RWPE1 (cell line): ENCODE measurements at regions not wholly inside any gene's neighbourhood (a gene's known extent, or its start where the extent isn't known, plus 50 kb on each side); places are given as distances from the start of the nearest gene placed in this dataset.

Experiments
- CTCF ChIA-PET: fragments of 350-600 bp; sonication (Branson Sonifier 250); formaldehyde crosslinking; extraction: SDS; loops from one replicate; lab custom pipeline; 2021; lab: Yijun Ruan, JAX
- POLR2A ChIA-PET: fragments of 400-600 bp; formaldehyde crosslinking; extraction: SDS; loops from one replicate; lab custom pipeline; 2020; ENCODE audit warnings: antibody characterized with exemption; ENCODE audit not compliant: low non-redundant PET; lab: Yijun Ruan, JAX
- DNase-seq: peaks from one replicate; pipeline ENCODE4 v3.0.0; 2012; ENCODE audit warnings: low spot score
- H3K27ac ChIP-seq: fragments of 450-650 bp; 2 replicates; pipeline ENCODE4 v1.5.1; 2017
- TF ChIP-seq, protein P1 (sequence below): fragments of 450-650 bp; conservative IDR thresholded peaks from 2 replicates; pipeline ENCODE4 v1.5.1; 2017; ENCODE audit warnings: low read depth, mild to moderate bottlenecking

DNA sequence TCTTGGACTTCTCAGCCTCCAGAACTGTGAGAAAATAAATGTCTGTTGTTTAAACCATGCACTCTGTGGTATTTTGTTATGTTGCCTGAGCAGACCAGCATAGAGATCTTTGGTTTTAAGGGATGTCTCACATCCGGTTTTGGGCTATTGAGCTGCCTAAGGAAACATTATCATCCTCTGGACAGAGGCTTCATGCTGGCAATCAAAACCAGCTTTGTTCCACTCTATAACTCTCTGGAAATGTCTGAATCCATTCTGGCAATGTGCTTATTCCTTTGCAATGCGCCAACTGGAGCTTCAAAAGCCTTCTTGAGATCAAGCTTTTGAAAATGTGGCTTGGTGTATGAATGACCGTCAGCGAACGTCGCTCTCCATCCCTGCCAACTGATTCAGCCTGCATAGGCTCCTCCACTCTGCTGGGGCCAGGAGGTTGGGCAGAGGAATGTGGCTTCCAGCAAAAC, 183.6 kb upstream of the MGAT5 start:
- H3K27ac ChIP-seq = no peak overlapping the region
- TF ChIP-seq, protein P1, sequence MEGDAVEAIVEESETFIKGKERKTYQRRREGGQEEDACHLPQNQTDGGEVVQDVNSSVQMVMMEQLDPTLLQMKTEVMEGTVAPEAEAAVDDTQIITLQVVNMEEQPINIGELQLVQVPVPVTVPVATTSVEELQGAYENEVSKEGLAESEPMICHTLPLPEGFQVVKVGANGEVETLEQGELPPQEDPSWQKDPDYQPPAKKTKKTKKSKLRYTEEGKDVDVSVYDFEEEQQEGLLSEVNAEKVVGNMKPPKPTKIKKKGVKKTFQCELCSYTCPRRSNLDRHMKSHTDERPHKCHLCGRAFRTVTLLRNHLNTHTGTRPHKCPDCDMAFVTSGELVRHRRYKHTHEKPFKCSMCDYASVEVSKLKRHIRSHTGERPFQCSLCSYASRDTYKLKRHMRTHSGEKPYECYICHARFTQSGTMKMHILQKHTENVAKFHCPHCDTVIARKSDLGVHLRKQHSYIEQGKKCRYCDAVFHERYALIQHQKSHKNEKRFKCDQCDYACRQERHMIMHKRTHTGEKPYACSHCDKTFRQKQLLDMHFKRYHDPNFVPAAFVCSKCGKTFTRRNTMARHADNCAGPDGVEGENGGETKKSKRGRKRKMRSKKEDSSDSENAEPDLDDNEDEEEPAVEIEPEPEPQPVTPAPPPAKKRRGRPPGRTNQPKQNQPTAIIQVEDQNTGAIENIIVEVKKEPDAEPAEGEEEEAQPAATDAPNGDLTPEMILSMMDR = no peak
- no peak for DNase-seq
- ChIA-PET CTCF (no interaction called here), POLR2A (no interaction called here)

DNA sequence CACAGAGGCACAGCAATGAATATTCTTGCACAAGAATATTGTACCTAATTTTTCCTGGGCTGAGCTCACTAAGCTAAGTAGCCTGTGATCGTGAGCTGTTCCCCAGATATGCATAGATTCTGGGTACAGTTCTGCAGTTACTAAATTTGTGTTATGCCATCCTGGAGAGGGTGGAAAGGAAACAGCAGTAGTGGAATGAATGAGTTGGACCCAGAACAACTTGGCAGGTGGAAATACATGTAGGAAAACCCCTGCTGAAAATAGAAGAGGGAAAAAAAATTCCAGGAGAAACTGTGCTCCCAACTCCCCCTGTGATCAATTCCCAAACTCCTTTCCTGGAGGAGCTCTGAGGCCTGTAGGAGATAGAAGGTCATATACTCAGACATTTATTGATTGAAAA, 181.5 kb upstream of the MGAT5 start:
- TF ChIP-seq, protein P1 = no peak
- POLR2A ChIA-PET = no interaction called here
- CTCF ChIA-PET = interaction anchor here (0.6 kb wide), 1 partner anchor 19 kb away, joined by 3 read pairs; no protein-coding TSS in a partner anchor
- H3K27ac ChIP-seq = no peak overlapping the region
- no peak for DNase-seq

GRCh38 chr2:134073023-134073422, 180.8 kb upstream of the MGAT5 start:
- CTCF ChIA-PET = interaction anchor here (0.6 to 0.8 kb wide), 3 partner anchors 19 to 150 kb away, joined by 3 read pairs; no protein-coding TSS in a partner anchor
- POLR2A ChIA-PET = no interaction called here

DNA sequence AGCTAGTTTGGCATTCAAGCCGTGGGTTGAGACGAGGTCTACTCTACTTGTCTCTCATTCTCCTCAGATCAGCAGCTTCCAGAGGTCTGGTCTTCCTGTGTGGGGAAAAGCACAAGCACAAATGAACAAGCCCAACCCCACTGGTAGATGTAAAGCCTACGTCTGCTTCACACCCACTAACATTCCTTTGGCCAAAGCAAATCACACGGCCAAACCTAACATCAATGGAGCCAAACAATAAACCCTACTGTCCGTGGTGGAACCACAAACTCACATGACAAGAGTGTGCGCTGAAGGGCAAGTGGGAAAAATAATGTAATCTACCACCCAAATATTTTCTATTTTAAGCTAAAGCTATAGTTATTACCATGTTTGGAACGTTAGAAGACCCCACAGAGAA, 179.3 kb upstream of the MGAT5 start:
- DNase-seq = no peak
- TF ChIP-seq, protein P1 = no peak
- POLR2A ChIA-PET = interaction anchor here (0.6 kb wide), 1 partner anchor 10 kb away, joined by 3 read pairs; no protein-coding TSS in a partner anchor
- CTCF ChIA-PET = no interaction called here
- H3K27ac ChIP-seq = no peak overlapping the region

More at GRCh38 chr2:134073023-134073422, 180.8 kb upstream of the MGAT5 start:
- DNase-seq = no peak
- H3K27ac ChIP-seq = no peak overlapping the region
- TF ChIP-seq, protein P1 = no peak

GRCh38 chr2:134075204-134075603, 178.7 kb upstream of the MGAT5 start:
- POLR2A ChIA-PET = no interaction called here
- TF ChIP-seq, protein P1 = no peak
- CTCF ChIA-PET = no interaction called here
- DNase-seq = no peak
- no peak overlapping the region for H3K27ac ChIP-seq

GRCh38 chr2:134078354-134078753, 175.5 kb upstream of the MGAT5 start:
- DNase-seq = no peak
- POLR2A ChIA-PET = no interaction called here
- TF ChIP-seq, protein P1 = no peak
- no peak overlapping the region for H3K27ac ChIP-seq
- CTCF ChIA-PET = no interaction called here
